ENCODE measurements at regions not wholly inside any gene's neighbourhood (a gene's known extent, or its start where the extent isn't known, plus 50 kb on each side); places are given as distances from the start of the nearest gene placed in this dataset.

DNA sequence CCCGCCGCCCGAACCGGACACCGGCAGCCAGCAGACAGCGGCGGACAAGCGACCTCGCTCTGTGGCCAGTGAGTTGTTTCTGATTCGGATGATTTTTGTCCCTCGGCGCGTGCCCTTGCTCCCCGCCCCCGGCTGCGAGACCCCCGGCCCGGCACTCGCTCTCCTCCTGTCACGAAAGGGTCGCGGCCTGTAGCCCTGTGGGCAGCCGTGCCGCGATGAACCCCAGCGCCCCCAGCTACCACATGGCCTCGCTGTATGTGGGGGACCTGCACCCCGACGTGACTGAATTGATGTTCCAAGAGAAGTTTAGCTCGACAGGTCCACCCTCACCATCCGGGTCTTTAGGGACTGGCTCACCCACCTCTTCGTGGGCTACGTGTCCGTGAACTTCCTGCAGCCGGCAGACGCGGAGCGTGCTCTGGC lies 1257.5 kb upstream of the ACVR2A start:
- no peak for DNase-seq
- Mint-ChIP-seq H3K36me3 (ENCODE audit: insufficient read depth in 1 of 3, low read depth in 3 of 3) (peaks cover 0 to 15% (median 0%) of the 10 kb centered on the region in 3 experiments; a peak in 3 of 7 replicates), H3K4me3 (no peak overlapping the region), H3K9me3 (peaks cover 0 to 3% of the 10 kb centered on the region in 2 experiments; a peak in 1 of 5 replicates), H3K27ac (no peak overlapping the region; a peak in 1 of 7 replicates), H3K27me3 (ENCODE audit: low read depth) (no peaks in the 10 kb centered on the region), H3K4me1 (peaks cover 16 to 19% of the 10 kb centered on the region in 2 experiments)
- no peak overlapping the region for H4K8ac ChIP-seq (replicated peaks; ENCODE audit: insufficient read length, low read depth, low read length)
- no peak overlapping the region for H3K23ac ChIP-seq (ENCODE audit: insufficient read length, low read depth, low read length)
- H3K18ac ChIP-seq (ENCODE audit: insufficient read length, low read depth, low read length): no peak overlapping the region
- no peak overlapping the region for H2BK120ac ChIP-seq (ENCODE audit: low read depth, low read length, poor library complexity, severe bottlenecking)
- WGBS (ENCODE audit: extremely low coverage, insufficient read length, low lambda C conversion rate): no CpG with 5 or more reads among the region's 38 CpGs
- H2BK5ac ChIP-seq (ENCODE audit: insufficient read length, low read length): no peak overlapping the region
- no peak overlapping the region for H3T11ph ChIP-seq (ENCODE audit: low read length)
- no peaks in the 10 kb centered on the region for H3K9me3 ChIP-seq (ENCODE audit: control insufficient read depth, low read depth, low read length)
- no peak overlapping the region for H2AFZ ChIP-seq (ENCODE audit: low read length)
- H2AK5ac ChIP-seq (ENCODE audit: insufficient read length, low read length): no peak overlapping the region
- peaks cover 5% of the 10 kb centered on the region; the same call in 1 of the 2 replicates for H3K4me1 ChIP-seq (ENCODE audit: insufficient read depth, low read length)
- H4K20me1 ChIP-seq (ENCODE audit: control insufficient read depth, insufficient read depth, insufficient read length): no peaks in the 10 kb centered on the region
- H3K79me2 ChIP-seq (ENCODE audit: insufficient read depth, low read length): no peaks in the 10 kb centered on the region
- H2BK12ac ChIP-seq (ENCODE audit: insufficient read length, low read depth, low read length): no peak overlapping the region
- H3K79me1 ChIP-seq (ENCODE audit: insufficient read depth, low read depth, low read length, poor library complexity, severe bottlenecking): no peaks in the 10 kb centered on the region
- TF ChIP-seq, protein P1, sequence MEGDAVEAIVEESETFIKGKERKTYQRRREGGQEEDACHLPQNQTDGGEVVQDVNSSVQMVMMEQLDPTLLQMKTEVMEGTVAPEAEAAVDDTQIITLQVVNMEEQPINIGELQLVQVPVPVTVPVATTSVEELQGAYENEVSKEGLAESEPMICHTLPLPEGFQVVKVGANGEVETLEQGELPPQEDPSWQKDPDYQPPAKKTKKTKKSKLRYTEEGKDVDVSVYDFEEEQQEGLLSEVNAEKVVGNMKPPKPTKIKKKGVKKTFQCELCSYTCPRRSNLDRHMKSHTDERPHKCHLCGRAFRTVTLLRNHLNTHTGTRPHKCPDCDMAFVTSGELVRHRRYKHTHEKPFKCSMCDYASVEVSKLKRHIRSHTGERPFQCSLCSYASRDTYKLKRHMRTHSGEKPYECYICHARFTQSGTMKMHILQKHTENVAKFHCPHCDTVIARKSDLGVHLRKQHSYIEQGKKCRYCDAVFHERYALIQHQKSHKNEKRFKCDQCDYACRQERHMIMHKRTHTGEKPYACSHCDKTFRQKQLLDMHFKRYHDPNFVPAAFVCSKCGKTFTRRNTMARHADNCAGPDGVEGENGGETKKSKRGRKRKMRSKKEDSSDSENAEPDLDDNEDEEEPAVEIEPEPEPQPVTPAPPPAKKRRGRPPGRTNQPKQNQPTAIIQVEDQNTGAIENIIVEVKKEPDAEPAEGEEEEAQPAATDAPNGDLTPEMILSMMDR (conservative IDR thresholded peaks at IDR 0.05): no peak
- no peak overlapping the region for H3K9ac ChIP-seq (ENCODE audit: extremely low read depth, insufficient read length, low read length)
- H3K4me2 ChIP-seq (ENCODE audit: insufficient read depth, insufficient read length, low read length): no peak overlapping the region
- H4K5ac ChIP-seq (ENCODE audit: insufficient read length, low read depth, low read length): no peak overlapping the region
- no peak overlapping the region for H3K14ac ChIP-seq (ENCODE audit: insufficient read depth, low read length)
- H3K27ac ChIP-seq (ENCODE audit: insufficient read length, low read depth, low read length): no peak overlapping the region
- H2BK15ac ChIP-seq (ENCODE audit: low read depth, low read length): no peak overlapping the region
- no peak overlapping the region for H3K4ac ChIP-seq (ENCODE audit: low read depth, low read length)
- no peak overlapping the region for H3K56ac ChIP-seq (ENCODE audit: insufficient read length, low read depth, low read length)
- no peak overlapping the region for H2BK20ac ChIP-seq (ENCODE audit: low read depth, low read length, poor library complexity, severe bottlenecking)
- no peaks in the 10 kb centered on the region for H3K23me2 ChIP-seq (ENCODE audit: insufficient read length, low read depth, low read length, poor library complexity, severe bottlenecking)
- no peak overlapping the region for H4K91ac ChIP-seq (ENCODE audit: insufficient read length, low read depth, low read length)
- no peaks in the 10 kb centered on the region for H3K27me3 ChIP-seq (ENCODE audit: insufficient read depth, low read length)
